WTC11 (cell line): ENCODE measurements at regions not wholly inside any gene's neighbourhood (a gene's known extent, or its start where the extent isn't known, plus 50 kb on each side); places are given as distances from the start of the nearest gene placed in this dataset.
"Not testable (repeated sequence)": the region's sequence is repeated elsewhere in the genome, so short reads cannot be mapped to it uniquely, and the experiment has no call there.

Experiments
- ATF6 ChIP-seq: sonication (generic); formaldehyde crosslinking; IDR thresholded peaks from 2 replicates; pipeline ENCODE4 v1.8.1; 2023; ENCODE audit warnings: mild to moderate bottlenecking, missing genetic modification reagents
- CREB1 ChIP-seq: sonication (generic); formaldehyde crosslinking; IDR thresholded peaks from 2 replicates; pipeline ENCODE4 v1.8.0; 2023; ENCODE audit warnings: mild to moderate bottlenecking, missing genetic modification reagents
- CTCF ChIP-seq: fragments of 200-600 bp; IDR thresholded peaks from 2 replicates; pipeline ENCODE4 v1.8.0; 2022; ENCODE audit warnings: antibody characterized with exemption
- E2F4 ChIP-seq: sonication (generic); formaldehyde crosslinking; IDR thresholded peaks from 2 replicates; pipeline ENCODE4 v1.8.1; 2022; ENCODE audit warnings: low read depth, mild to moderate bottlenecking, moderate library complexity, missing genetic modification reagents, borderline replicate concordance
- MAX ChIP-seq: sonication (generic); formaldehyde crosslinking; IDR thresholded peaks from 2 replicates; pipeline ENCODE4 v1.8.0; 2022; ENCODE audit warnings: mild to moderate bottlenecking, missing genetic modification reagents
- ZBTB43 ChIP-seq: sonication (generic); formaldehyde crosslinking; IDR thresholded peaks from 2 replicates; pipeline ENCODE4 v1.8.1; 2023; ENCODE audit warnings: mild to moderate bottlenecking, missing genetic modification reagents
- ZNF281 ChIP-seq: sonication (generic); formaldehyde crosslinking; IDR thresholded peaks from 2 replicates; pipeline ENCODE4 v1.8.0; 2023; ENCODE audit warnings: mild to moderate bottlenecking, missing genetic modification reagents

- TF ChIP-seq ATF6 (CRISPR knock-in tag); CTCF; CREB1 (CRISPR knock-in tag); ZBTB43 (CRISPR knock-in tag); MAX (CRISPR knock-in tag); E2F4; ZNF281 (CRISPR knock-in tag): not testable (repeated sequence)
These were observed 214.0 kb downstream of the LMLN start for GRCh38 chr3:198173929-198174574.
